Activated naive CD4-positive, alpha-beta T cell treated with Interleukin-2 at 50 U/mL for 16 hours (primary cell): ENCODE measurements at regions not wholly inside any gene's neighbourhood (a gene's known extent, or its start where the extent isn't known, plus 50 kb on each side); places are given as distances from the start of the nearest gene placed in this dataset.

Experiments used
- DNase-seq: peaks from one replicate; pipeline ENCODE4 v3.0.0-alpha.2; 2020

DNA sequence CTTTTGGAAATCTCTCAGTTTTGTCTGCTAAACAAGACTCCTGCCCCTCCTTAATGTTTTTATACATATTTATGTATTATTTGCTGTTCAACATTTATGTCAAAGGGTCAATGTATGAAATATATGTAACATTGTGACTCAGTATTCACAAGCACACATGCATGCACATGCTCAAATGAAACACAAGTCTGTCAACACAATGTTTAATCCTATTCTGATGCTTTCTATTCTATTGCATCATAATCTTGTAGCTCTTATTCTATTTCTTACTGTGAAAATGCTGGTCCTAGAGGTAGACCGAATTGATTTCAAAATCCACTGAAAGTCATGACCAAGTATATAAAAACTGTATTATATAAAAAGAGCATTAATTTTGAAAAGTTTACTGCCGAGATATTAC, 1463.3 kb downstream of the C4orf33 start:
- no peak for DNase-seq

DNA sequence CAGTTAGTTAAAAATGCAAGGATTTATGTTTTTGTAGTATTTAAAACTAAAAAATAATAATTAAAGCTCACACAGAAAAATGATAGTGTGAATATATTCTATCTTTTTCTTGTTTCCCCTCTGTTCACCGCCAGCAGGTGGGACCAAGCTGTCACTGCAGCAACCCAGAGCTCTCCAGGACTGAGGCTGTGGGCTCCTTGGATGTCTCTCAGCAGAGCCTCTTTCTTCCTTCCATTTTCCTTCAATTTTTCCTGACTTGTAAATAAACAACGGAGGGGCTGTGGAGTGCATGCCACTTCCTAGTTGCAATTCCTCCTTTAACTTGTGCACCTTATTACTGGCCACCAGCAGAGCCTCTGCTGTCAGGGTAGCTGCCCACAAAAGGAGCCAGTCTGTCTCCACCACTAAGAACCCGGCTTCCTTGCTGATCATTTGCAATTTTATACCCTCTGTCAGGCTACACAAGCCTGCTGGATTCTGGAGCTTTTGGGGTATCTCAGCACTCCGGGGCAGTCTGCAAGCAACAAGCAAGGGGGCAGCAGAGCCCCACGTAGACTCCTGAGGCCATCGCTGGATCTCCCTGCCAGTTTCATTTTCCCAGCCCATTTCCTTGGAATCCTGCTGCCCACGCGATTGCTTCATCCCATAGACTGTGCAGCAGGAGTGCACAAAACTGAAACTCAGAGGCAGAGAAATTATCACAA, 1467.4 kb downstream of the C4orf33 start:
- DNase-seq: no peak

DNA sequence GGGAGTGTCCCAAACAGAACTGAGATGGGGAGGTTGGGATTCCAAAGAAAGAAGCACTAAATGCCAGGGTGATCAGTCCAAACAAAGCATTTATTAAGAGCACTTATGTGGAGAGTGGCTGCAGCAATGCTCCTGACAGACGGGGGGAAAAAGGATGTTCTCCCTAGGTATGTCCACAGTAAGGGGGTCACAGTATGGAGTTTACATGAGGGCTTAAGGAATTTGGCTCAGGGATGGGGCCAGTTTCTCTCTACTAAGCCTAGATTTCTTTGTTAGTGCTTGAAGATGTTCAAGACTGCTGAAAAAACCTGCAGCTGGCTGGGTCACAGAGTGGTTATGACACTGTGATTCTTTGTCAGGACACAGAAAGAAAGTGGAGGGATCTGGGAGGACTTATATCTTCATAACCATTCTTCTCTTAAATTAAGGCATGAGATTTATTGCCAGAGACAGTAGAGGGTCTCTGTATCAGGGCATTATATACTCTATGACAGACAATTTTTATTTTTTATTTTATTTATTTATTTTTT, 1468.0 kb downstream of the C4orf33 start:
- DNase-seq: no peak

DNA sequence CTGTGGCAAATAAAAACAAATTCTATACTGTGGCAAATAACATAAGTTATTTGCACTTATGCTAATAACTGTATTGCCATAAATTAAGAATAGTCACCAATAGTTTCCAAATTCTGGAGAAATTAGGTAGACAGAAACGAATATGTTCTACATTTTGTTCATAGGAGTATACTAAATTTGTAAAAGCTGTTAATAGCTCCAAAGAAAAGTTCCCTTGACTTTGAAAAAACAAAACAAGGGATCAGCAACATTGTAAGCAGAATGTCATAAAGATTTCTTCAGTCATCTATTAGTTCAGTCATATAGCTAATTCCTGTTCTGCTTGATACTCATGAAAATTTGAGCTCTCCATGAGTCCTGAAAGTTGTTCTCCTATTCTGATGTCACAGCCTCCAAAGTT, 1472.8 kb downstream of the C4orf33 start:
- DNase-seq: no peak

DNA sequence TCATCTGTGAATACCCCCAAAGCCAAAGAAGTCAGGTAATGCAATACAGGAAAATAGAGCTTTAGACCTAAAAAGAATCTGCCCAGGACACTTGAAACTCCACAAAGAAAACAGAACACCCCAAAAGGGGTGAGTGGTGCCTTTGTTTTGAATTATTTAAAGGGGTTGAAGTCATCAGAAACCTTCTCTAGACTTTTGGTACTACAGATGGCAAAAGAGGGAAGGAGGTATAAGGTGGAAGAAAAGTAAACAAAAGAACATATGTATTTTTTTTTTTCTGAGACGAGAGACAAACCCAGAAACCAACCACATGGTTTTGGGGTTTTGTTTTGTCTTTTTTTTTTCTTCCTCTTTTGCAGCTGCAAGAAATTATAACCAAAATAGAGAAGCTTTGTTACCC, 1477.8 kb downstream of the C4orf33 start:
- no peak for DNase-seq

DNA sequence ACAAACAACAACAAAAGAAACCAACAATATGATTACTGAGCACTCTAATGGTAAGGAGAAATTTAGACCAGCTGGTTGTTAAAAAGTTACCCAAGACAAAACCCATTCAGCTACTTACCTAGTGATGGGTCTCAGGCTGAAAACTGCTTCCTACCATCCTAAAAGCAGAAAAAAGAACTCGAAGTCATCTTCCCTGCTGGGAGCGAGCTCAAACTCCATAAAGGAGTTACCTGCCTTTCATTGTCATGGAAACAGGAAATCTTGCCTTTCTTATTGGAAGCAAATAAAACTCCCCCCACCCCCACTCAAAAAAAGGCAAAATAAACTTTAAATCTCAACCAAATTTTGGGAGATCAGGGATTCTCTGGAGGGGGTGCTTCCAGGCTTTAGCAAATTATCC, 1478.3 kb downstream of the C4orf33 start:
- no peak for DNase-seq

DNA sequence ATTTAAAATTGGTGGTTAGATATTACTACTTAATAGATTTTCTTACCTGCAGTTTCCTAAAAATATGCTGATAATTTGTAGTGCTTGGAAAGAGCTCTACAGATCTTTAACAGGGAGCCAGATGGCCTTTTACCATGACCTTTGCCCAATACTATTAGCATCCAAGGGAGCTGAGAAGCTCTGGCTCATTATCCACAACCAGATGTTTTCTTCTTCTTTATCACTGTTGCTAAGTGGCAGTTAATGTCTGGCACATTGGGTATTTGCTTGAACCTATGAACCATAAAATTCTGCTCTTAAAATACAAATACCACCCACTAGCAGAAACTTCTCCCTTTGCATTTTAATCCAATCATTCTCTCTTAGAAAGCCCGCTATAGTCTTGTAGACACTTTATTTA, 1480.3 kb downstream of the C4orf33 start:
- DNase-seq: no peak

DNA sequence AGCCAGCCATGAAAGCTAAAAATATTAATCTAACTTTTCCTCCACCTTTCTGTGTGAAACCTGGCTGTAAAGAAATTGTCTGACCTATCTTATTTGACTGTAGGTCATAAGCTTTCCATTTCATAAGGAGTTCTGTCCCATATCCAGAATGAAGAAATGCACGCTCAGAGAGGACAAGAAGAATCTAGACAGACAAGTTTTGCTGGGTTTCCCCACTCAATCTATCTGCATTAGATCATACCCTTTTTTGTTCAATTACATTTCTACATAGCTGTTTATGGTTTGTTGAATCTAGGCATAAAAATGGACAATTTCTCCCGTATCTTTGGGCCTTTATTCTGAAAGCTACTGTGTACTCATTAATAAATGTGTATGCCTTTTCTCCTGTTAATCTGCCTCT, 1495.1 kb downstream of the C4orf33 start:
- no peak for DNase-seq

DNA sequence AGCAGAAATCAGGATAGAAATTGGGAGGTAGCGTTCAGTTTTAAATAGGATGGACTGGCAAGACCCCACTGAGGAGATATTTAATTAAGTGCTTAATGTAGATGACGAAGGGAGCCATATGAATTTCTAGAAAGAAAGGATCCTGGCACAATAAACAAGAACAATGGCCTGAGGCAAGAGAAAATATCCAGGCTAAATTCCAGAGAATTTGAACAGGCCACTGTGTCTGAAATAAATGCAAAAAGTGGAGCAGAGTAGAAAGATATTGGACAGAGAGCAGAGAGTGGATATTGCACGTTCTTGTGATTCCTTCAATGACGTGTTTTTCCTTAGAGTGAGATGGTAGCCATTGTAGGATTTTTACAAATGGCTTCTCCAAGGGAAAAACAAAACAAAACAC, 1504.8 kb downstream of the C4orf33 start:
- no peak for DNase-seq

DNA sequence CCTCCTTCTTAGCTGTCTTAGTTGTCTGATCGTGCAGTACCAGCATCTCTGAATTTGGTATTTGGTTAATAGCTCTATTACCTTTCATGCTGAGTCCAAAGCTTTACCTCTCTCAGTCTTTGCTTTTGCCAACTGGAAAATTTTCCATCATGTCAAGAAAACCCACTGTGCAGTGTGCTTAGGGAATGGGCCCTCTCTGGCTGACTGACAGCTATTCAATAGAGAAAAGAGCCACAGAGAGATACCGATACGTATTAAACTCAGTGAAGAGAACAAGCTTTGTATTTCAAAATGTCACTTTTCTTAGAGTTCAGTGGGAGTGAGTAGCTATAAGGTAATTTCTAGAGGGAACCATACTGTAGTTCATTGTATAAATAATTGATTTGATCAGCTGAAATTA, 1507.1 kb downstream of the C4orf33 start:
- DNase-seq: no peak

DNA sequence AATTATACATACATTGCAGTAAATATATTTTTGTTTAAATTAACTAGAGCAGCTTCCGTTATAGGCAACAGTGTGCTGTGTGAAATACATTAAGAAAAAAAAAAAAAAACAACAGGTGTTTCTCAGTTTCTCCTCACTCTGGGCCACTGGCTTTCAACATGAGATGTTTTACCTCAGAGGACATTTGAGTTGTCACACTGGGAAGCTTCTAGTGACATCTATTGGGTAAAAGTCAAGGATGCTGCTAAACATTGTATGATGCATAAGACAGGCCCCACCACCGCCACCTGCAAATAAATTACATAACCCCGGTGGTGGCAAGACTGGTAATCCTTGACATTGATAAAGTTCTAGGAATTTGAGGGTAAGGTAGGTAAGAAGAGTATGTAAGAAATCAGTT, 1512.2 kb downstream of the C4orf33 start:
- DNase-seq: no peak

DNA sequence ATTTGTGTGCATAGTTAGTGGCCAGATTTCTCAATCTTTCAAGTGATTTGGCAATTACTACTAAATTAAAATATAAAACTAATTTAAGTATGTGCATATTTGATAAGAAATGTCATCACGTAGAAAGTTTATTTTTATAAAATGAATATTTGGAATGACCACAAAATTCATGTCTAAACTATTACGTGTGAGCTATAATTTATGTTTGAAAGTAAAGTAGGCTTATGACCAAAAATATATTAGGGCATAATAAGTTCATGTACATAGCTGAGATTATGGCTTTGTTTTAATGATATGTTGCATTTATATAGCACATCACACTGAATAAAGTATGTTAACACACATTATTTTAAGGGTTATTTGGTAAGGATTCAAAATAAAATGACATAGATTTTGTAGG, 1532.6 kb downstream of the C4orf33 start:
- DNase-seq: no peak

DNA sequence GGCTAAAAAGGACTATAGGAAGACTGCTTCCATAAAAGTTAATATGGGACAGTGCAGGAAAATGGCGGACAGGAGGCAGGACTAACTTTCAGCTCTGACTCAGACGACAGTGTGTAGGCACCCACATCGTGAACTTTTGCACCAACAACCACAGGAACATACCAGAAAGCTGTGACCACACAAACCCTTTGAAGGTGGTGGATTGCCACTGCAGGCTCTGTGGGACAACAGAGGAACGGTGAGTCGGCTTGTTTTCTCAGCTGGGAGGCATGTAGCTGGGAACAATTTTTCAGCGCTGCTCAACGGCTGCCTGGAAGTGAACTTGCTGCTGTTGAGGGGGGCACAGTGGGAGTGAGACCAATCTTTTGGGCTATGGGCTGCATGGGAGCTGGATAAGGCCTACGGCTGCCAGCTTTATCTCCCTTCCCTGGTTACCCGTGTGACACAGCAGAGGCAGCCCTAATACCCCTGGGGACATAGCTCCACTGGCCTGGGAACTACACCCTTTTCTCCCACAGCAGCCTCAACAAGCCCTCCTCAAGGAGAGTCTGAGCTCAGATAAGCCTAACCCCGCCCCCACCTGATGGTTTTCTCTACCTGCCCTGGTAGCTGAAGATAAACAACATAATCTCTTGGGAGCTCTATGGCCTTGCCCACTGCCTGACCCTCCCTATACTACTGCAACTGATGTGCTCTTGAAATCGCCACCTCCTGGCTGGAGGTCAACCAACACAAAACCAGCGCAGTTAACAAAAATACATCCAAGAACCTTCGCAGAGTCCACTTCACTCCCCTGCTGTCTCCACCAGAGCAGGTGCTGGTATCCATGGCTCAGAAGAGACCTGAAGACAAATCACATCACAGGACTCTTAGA, 1537.0 kb downstream of the C4orf33 start:
- no peak for DNase-seq

DNA sequence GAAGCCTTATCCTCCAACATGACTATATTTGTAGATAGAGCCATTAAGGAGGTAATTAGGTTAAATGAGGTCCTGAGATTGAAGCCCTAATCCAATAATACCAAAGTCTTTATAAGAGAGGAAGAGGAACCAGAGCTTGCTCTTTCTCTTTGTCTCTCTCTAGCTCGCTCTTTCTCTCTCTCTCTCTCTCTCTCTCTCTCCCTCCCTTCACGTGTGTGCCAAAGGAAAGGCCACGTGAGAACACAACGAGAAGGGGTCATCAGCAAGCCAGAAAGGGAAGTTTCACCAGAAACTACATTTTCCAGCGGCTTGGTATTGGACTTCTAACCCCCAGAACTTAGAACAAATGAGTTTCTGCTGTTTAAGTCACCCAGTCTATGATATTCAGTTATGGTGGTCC, 1540.5 kb downstream of the C4orf33 start:
- DNase-seq: no peak

DNA sequence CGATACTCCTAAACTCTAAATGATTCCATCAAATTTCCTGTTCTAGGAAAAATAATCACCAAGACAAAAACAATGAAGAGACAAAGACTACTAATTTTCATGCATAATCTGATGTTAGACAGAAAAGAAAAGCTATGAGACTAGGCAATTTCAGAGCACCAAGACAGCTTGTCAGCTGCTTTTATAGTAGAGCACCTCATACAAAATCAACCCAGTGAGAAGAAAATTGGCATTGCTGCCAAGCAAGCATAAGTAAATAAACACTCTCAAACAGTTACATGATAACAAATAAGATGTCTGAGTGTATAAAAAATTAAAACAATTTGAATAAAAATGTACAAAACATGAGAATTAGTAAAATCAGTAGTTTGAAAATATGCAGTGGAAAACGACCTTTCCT, 1544.6 kb downstream of the C4orf33 start:
- DNase-seq: no peak

DNA sequence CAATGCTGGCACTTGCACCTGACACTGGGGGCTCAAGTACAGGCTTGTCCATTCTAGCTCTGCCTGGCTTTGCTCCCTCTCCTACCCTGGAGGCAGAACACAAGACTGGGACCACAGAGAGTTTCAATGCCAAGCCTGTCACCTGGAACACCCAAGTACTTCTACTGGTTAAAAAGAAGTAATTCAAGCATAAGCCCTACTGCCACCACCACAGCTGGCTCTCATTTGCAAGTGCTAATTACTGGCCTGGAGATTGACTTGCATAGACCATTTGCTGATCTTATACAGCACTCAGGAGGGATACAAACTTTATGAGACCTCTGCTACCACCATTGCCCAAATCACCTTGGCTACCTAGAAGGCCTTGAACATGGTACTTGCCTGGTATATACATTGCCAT, 1550.9 kb downstream of the C4orf33 start:
- DNase-seq: no peak

DNA sequence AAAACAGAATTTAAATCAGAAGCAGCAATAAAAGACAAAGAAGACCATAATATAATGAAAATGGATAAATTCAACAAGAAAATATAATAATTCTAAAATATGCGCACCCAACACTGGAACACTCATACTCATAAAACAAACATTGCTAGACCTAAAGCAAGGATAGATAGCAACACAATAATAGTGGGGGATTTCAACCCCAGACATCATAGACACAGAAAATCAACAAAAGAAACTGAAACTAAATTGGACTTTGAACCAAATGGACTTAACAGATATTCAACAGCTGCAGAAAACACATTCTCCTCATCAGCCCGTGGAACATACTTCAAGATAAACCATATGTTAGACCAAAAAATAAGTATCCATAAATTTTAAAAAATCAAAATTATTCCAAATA, 1552.6 kb downstream of the C4orf33 start:
- no peak for DNase-seq

DNA sequence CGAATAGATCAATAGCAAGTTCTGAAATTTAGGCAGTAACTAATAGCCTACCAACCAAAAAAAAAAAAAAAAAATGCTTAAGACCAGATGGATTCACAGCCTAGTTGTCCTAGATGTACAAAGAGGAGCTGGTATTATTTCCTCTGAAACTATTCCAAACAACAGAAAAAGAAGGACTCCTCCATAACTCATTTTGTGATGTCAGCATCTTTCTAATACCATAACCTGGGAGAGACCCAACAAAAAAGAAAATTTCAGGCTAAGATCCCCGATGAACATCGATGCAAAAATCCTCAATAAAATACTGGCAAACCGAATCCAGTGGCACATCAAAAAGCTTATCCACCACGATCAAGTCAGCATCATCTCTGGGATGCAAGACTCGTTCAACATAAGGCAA, 1557.9 kb downstream of the C4orf33 start:
- no peak for DNase-seq

DNA sequence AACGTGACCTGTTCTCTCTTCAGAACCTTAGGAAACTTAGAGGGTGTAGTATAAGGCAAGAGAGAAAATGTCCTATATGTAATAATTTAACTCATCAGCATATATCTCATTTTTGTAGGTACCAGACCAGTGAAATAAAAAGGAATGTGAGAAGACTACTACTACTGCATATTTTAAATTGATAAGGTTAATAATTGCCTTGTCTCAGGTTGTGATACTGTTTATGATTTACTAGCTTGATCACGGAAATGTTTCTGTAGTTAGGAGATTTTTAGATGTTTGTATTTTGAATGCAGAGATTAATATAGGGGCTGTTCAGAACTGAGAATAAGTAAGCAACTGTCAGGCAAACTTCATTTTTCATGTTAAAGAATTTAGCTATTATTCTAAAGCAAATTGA, 1563.4 kb downstream of the C4orf33 start:
- DNase-seq: no peak

DNA sequence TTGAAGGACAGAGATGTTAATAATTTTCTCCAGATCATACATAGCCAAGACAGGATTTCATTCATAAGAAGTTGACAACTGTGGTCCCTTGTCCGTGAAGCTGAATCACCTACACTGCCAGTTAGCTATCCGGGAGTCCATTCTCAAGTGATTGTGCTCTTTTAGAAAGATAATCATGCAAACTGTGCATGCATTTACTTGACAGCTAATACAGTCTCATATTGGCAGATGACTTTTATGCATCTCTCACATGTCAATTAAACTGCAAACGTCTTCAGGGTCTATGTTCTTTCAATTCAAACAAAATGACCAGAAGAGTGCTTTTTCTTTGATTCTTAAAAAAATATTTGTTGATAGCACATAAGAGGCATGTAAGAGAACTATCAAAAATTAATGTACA, 1572.9 kb downstream of the C4orf33 start:
- no peak for DNase-seq

DNA sequence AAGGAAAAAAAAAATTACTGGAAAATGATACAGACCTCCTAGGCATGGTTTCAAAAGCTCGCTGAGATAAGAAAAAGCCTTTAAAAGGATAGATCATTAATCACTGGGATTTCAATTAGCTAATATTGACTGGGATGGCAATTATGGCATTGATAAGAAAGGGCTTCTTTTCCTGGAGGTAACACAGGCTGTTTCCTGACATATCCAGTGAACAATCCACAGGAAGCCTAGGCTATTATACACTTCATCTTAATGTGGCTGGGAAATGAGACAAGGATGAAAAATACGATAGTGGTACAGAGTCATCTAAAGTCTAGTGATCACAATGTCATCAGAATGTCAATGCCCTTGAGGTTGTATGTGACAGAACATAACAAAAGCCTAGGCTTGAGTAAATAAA, 1579.3 kb downstream of the C4orf33 start:
- no peak for DNase-seq

DNA sequence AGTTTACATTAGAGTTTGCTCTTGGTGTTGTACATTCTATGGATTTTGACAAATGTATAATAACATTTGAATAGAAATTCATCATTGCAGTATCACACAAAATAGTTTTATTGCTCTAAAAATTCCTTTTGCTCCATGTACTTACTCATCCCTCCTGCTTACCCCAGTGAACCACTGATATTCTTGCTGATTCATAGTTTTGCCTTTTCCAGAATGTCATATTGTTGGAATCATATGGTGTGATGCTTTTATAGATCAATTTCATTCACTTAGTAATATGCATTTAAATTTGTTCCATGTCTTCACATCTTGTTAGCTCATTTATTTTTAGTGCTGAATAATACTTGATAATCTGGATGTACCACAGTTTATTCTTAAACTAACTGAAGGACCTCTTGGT, 1593.2 kb downstream of the C4orf33 start:
- DNase-seq: no peak

DNA sequence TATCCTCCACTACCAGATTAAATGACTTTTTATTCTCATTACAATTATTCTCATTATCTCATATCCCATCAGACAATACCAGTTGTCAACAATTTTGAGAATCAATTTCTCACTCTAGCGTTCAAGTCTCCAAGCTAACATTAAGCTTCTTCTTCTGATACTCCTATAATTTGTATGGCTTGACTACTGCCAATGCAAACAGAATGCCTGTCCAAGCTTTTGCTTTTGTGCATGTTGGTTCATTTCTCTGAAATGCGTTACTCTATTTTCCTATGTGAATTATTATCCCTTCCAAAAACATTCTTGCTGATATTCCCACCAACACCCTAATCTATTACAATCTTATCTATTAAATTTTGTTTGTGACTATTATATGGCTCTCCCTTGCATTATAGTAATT, 1602.3 kb downstream of the C4orf33 start:
- DNase-seq: no peak

DNA sequence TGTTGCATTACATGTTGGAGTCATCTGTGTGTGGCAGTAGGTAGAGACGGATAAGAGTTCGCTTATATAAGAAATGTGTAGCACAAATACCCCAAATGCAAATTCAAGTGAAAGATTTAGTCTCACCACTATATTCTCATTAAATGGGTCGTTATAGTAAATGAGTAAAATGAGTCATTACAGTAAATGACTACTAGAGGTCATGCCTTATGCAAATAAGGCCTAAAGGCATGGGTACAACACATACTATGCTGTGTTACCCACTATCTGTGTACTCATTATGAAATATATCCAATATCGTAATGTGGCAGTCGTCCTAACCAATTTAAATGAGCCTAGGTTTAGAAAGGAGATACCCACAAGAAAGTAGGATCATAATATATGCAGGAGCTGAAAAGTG, 1603.1 kb downstream of the C4orf33 start:
- no peak for DNase-seq
